SK-N-SH treated with all-trans-retinoic acid at 6 μM for 48 hours (cell line): ENCODE measurements at regions not wholly inside any gene's neighbourhood (a gene's known extent, or its start where the extent isn't known, plus 50 kb on each side); places are given as distances from the start of the nearest gene placed in this dataset.

Experiments
- ATAC-seq: fragments of 200-7000 bp; cut with Tn5 transposase; 3 replicates; pipeline ENCODE4 v1.9.1; 2020; ENCODE audit warnings: mild to moderate bottlenecking, moderate library complexity
- ARNTL ChIP-seq: fragments of 450-650 bp; formaldehyde crosslinking; IDR thresholded peaks from 2 replicates; pipeline ENCODE4 v1.5.0; 2020; ENCODE audit warnings: low read depth, mild to moderate bottlenecking, moderate library complexity, borderline replicate concordance
- CREB5 ChIP-seq: fragments of 250-450 bp; sonication (Bioruptor Pico); IDR thresholded peaks from 2 replicates; pipeline ENCODE4 v1.5.1; 2020; ENCODE audit warnings: low read depth, mild to moderate bottlenecking, moderate library complexity
- CSDC2 ChIP-seq: fragments of 250-450 bp; sonication (Bioruptor Pico); IDR thresholded peaks from 2 replicates; pipeline ENCODE4 v1.5.0; 2020; ENCODE audit warnings: mild to moderate bottlenecking, moderate library complexity
- ESRRG ChIP-seq: fragments of 250-450 bp; sonication (Bioruptor Pico); IDR thresholded peaks from 2 replicates; pipeline ENCODE4 v1.6.1; 2021; ENCODE audit warnings: mild to moderate bottlenecking
- GLIS3 ChIP-seq: fragments of 250-450 bp; sonication (Bioruptor Pico); IDR thresholded peaks from 2 replicates; pipeline ENCODE4 v1.5.0; 2020; ENCODE audit warnings: mild to moderate bottlenecking, moderate library complexity
- ISL1 ChIP-seq: fragments of 250-450 bp; sonication (Bioruptor Pico); IDR thresholded peaks from 2 replicates; pipeline ENCODE4 v2.1.2; 2022; ENCODE audit warnings: mild to moderate bottlenecking, moderate library complexity
- OSR1 ChIP-seq: fragments of 250-450 bp; sonication (Bioruptor Pico); IDR thresholded peaks from 2 replicates; pipeline ENCODE4 v1.8.0; 2022; ENCODE audit warnings: moderate library complexity, mild to moderate bottlenecking, inconsistent platforms
- POU6F1 ChIP-seq: fragments of 250-450 bp; sonication (Bioruptor Pico); IDR thresholded peaks from 2 replicates; pipeline ENCODE4 v1.8.0; 2021; ENCODE audit warnings: low read depth, mild to moderate bottlenecking, moderate library complexity, borderline replicate concordance
- PPARA ChIP-seq: fragments of 250-450 bp; sonication (Bioruptor Pico); IDR thresholded peaks from 2 replicates; pipeline ENCODE4 v1.5.0; 2020; ENCODE audit warnings: mild to moderate bottlenecking, borderline replicate concordance
- RARB ChIP-seq: fragments of 250-450 bp; sonication (Bioruptor Pico); IDR thresholded peaks from 2 replicates; pipeline ENCODE4 v1.8.0; 2021; ENCODE audit warnings: mild to moderate bottlenecking, moderate library complexity
- SNAI2 ChIP-seq: fragments of 250-450 bp; sonication (Bioruptor Pico); IDR thresholded peaks from 2 replicates; pipeline ENCODE4 v1.5.0; 2020; ENCODE audit warnings: mild to moderate bottlenecking, moderate library complexity
- TOX ChIP-seq: fragments of 250-450 bp; sonication (Bioruptor Pico); IDR thresholded peaks from 2 replicates; pipeline ENCODE4 v1.8.0; 2021; ENCODE audit warnings: mild to moderate bottlenecking, moderate library complexity, borderline replicate concordance
- TSHZ2 ChIP-seq: fragments of 250-450 bp; sonication (Bioruptor Pico); IDR thresholded peaks from 2 replicates; pipeline ENCODE4 v1.5.0; 2020; ENCODE audit warnings: mild to moderate bottlenecking, moderate library complexity
- ZC3H10 ChIP-seq: fragments of 250-450 bp; sonication (Bioruptor Pico); IDR thresholded peaks from 2 replicates; pipeline ENCODE4 v1.5.1; 2021; ENCODE audit warnings: mild to moderate bottlenecking, moderate library complexity
- ZFP3 ChIP-seq: fragments of 250-450 bp; sonication (Bioruptor Pico); IDR thresholded peaks from 2 replicates; pipeline ENCODE4 v1.5.0; 2020; ENCODE audit warnings: mild to moderate bottlenecking, moderate library complexity
- ZFP30 ChIP-seq: fragments of 450-650 bp; formaldehyde crosslinking; IDR thresholded peaks from 2 replicates; pipeline ENCODE4 v1.5.0; 2022; ENCODE audit warnings: mild to moderate bottlenecking, moderate library complexity
- ZNF565 ChIP-seq: fragments of 450-650 bp; formaldehyde crosslinking; conservative IDR thresholded peaks from 2 replicates; pipeline ENCODE4 v1.5.0; 2020; ENCODE audit warnings: low read depth, mild to moderate bottlenecking, moderate library complexity
- ZNF8 ChIP-seq: fragments of 450-650 bp; formaldehyde crosslinking; IDR thresholded peaks from 2 replicates; pipeline ENCODE4 v1.5.0; 2020; ENCODE audit warnings: mild to moderate bottlenecking, moderate library complexity
- TF ChIP-seq, protein P1 (sequence below): fragments of 250-450 bp; sonication (Bioruptor Pico); IDR thresholded peaks from 2 replicates; pipeline ENCODE4 v1.5.1; 2021; ENCODE audit warnings: mild to moderate bottlenecking, moderate library complexity
- TF ChIP-seq, protein P2 (sequence below): fragments of 250-450 bp; sonication (Bioruptor Pico); IDR thresholded peaks from 2 replicates; pipeline ENCODE4 v1.8.0; 2020; ENCODE audit warnings: mild to moderate bottlenecking, moderate library complexity, borderline replicate concordance

- TF ChIP-seq RARB (no peak), PPARA (CRISPR knock-in tag) (no peak)
- ATAC-seq: no peak
Measured at GRCh38 chr7:79854621-79855020, 280.0 kb upstream of the GNAI1 start.

DNA sequence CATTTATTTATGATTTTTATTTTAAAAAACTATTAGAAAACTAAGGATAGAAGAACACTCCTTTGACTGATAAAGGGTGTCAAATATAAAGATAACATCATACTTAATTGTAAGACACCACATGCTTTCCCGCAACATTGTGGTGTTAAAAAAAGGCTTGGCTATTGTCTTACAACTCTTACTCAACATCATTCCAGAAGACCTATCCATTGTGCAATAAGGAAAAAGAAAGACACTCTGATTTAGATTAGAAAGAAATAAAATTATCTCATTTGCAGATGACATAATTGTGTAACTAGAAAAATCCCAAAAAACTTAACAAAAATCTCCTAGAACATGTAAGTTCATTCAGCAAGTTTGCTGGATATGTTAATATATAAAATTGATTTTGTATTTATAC is 296.7 kb upstream of the GNAI1 start:
- TF ChIP-seq ZNF8 (CRISPR knock-in tag) (no peak), CREB5 (CRISPR knock-in tag) (no peak), TOX (no peak), RARB (no peak), ZC3H10 (CRISPR knock-in tag) (no peak), CSDC2 (CRISPR knock-in tag) (no peak), SNAI2 (CRISPR knock-in tag) (no peak), POU6F1 (CRISPR knock-in tag) (no peak), ZNF565 (CRISPR knock-in tag) (no peak), ARNTL (CRISPR knock-in tag) (no peak), GLIS3 (CRISPR knock-in tag) (no peak), OSR1 (CRISPR knock-in tag) (no peak)
- TF ChIP-seq, protein P1, sequence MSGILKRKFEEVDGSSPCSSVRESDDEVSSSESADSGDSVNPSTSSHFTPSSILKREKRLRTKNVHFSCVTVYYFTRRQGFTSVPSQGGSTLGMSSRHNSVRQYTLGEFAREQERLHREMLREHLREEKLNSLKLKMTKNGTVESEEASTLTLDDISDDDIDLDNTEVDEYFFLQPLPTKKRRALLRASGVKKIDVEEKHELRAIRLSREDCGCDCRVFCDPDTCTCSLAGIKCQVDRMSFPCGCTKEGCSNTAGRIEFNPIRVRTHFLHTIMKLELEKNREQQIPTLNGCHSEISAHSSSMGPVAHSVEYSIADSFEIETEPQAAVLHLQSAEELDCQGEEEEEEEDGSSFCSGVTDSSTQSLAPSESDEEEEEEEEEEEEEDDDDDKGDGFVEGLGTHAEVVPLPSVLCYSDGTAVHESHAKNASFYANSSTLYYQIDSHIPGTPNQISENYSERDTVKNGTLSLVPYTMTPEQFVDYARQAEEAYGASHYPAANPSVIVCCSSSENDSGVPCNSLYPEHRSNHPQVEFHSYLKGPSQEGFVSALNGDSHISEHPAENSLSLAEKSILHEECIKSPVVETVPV (CRISPR knock-in tag): no peak
- TF ChIP-seq, protein P2, sequence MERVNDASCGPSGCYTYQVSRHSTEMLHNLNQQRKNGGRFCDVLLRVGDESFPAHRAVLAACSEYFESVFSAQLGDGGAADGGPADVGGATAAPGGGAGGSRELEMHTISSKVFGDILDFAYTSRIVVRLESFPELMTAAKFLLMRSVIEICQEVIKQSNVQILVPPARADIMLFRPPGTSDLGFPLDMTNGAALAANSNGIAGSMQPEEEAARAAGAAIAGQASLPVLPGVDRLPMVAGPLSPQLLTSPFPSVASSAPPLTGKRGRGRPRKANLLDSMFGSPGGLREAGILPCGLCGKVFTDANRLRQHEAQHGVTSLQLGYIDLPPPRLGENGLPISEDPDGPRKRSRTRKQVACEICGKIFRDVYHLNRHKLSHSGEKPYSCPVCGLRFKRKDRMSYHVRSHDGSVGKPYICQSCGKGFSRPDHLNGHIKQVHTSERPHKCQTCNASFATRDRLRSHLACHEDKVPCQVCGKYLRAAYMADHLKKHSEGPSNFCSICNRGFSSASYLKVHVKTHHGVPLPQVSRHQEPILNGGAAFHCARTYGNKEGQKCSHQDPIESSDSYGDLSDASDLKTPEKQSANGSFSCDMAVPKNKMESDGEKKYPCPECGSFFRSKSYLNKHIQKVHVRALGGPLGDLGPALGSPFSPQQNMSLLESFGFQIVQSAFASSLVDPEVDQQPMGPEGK: no peak
- ATAC-seq: no peak

- ATAC-seq: no peak
- TF ChIP-seq PPARA (CRISPR knock-in tag) (no peak), ARNTL (CRISPR knock-in tag) (no peak), CSDC2 (CRISPR knock-in tag) (no peak), ESRRG (no peak)
Measured at GRCh38 chr7:79833616-79834015, 301.0 kb upstream of the GNAI1 start.

DNA sequence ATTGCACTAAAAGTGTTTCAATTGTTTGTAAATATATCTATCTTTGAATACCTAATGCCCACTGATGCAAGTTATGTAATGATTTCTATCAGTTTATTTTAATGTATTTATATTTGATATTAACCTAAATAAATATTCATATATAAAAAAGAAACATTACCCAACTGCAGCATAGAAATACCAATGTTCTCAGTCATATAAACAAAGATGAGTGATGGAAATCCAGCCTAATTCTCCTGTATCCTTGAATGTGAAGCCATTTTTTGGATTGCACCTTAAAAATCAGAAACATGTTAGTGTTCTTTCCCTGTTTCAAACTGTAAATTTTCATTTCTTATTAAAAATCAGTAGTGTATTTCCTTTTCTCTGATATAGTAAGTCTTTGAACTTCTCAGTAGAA is 305.8 kb upstream of the GNAI1 start:
- TF ChIP-seq, protein P2: no peak
- TF ChIP-seq, protein P1 (CRISPR knock-in tag): no peak
- TF ChIP-seq SNAI2 (CRISPR knock-in tag) (no peak), TOX (no peak), ZFP3 (no peak), PPARA (CRISPR knock-in tag) (no peak), ISL1 (CRISPR knock-in tag) (no peak), CSDC2 (CRISPR knock-in tag) (no peak), OSR1 (CRISPR knock-in tag) (no peak), ZNF565 (CRISPR knock-in tag) (no peak), ZC3H10 (CRISPR knock-in tag) (no peak), RARB (no peak), TSHZ2 (CRISPR knock-in tag) (no peak), POU6F1 (CRISPR knock-in tag) (no peak), ZFP30 (no peak), ESRRG (no peak)
- ATAC-seq: no peak
